K562 (cell line): ENCODE measurements at regions not wholly inside any gene's neighbourhood (a gene's known extent, or its start where the extent isn't known, plus 50 kb on each side); places are given as distances from the start of the nearest gene placed in this dataset.

ENCODE experiments used
- BCL6 ChIP-seq: fragments of 250-450 bp; sonication (Bioruptor Pico); IDR thresholded peaks from 2 replicates; pipeline ENCODE4 v1.4.0; 2020
- CHD4 ChIP-seq: fragments of 200-600 bp; sonication (generic); IDR thresholded peaks from 3 replicates; pipeline ENCODE4 v1.6.1; 2012; ENCODE audit warnings: low read depth, mild to moderate bottlenecking, mixed read lengths, low read length, inconsistent platforms; ENCODE audit not compliant: insufficient read depth, insufficient replicate concordance, poor library complexity, severe bottlenecking
- CSDE1 ChIP-seq, 2 experiments: fragments of 450-650 bp; IDR thresholded peaks; 2 replicates each; pipeline ENCODE4 v1.6.1; 2016; ENCODE audit warnings: mild to moderate bottlenecking in 1 of 2
- DEAF1 ChIP-seq: fragments of 450-650 bp; formaldehyde crosslinking; IDR thresholded peaks from 2 replicates; pipeline ENCODE4 v1.4.0; 2020; ENCODE audit warnings: mild to moderate bottlenecking, moderate library complexity
- ELK1 ChIP-seq: sonication (generic); formaldehyde crosslinking; IDR thresholded peaks from 2 replicates; pipeline ENCODE4 v1.8.1; 2022; ENCODE audit warnings: missing genetic modification reagents
- ETV5 ChIP-seq: sonication (generic); formaldehyde crosslinking; IDR thresholded peaks from 2 replicates; pipeline ENCODE4 v1.4.0; 2020; ENCODE audit warnings: low read depth, mild to moderate bottlenecking, missing genetic modification reagents
- ETV6 ChIP-seq, 3 experiments: fragments of 150-350 bp in 1 of 3; sonication (generic) in 1 of 3; formaldehyde crosslinking in 1 of 3; IDR thresholded peaks; 2 replicates each; pipeline versions ENCODE4 v1.6.1 to v1.8.0; 2014 to 2022; ENCODE audit warnings: borderline replicate concordance in 2 of 3, low read depth in 2 of 3, antibody characterized with exemption in 1 of 3, low read length in 1 of 3, mild to moderate bottlenecking in 1 of 3, missing genetic modification reagents in 1 of 3
- GABPA ChIP-seq: fragments of 200-800 bp; sonication (Bioruptor generic); conservative IDR thresholded peaks from 2 replicates; pipeline ENCODE4 v1.6.1; 2016; ENCODE audit warnings: low read depth, missing genetic modification characterization, missing compliant biosample characterization
- HBP1 ChIP-seq: fragments of 450-650 bp; formaldehyde crosslinking; IDR thresholded peaks from 2 replicates; pipeline ENCODE4 v1.4.0; 2022; ENCODE audit warnings: missing genetic modification characterization
- HINFP ChIP-seq: fragments of 450-650 bp; conservative IDR thresholded peaks from 2 replicates; pipeline ENCODE4 v1.6.1; 2016; ENCODE audit warnings: missing genetic modification characterization, low read depth, mild to moderate bottlenecking, control low read depth, missing compliant biosample characterization
- HNRNPUL1 ChIP-seq: fragments of 200-400 bp; formaldehyde crosslinking; IDR thresholded peaks from 2 replicates; pipeline ENCODE4 v1.6.1; 2017; ENCODE audit warnings: low read length
- KLF6 ChIP-seq: fragments of 250-450 bp; sonication (Bioruptor Pico); IDR thresholded peaks from 2 replicates; pipeline ENCODE4 v1.4.0; 2020; ENCODE audit warnings: mild to moderate bottlenecking, moderate library complexity, borderline replicate concordance
- LCOR ChIP-seq: sonication (generic); formaldehyde crosslinking; IDR thresholded peaks from 2 replicates; pipeline ENCODE4 v1.8.0; 2022; ENCODE audit warnings: mild to moderate bottlenecking, missing genetic modification reagents
- PHF8 ChIP-seq: fragments of 200-600 bp; sonication (generic); IDR thresholded peaks from 2 replicates; pipeline ENCODE4 v1.6.1; 2012; ENCODE audit warnings: mixed run types, mild to moderate bottlenecking, inconsistent platforms, low read length, moderate library complexity, borderline replicate concordance
- POLR2AphosphoS5 ChIP-seq: IDR thresholded peaks from 2 replicates; pipeline ENCODE4 v1.6.1; 2011; ENCODE audit warnings: mild to moderate bottlenecking, low read depth, low read length, moderate library complexity; ENCODE audit not compliant: control insufficient read depth, insufficient read depth
- POLR3G ChIP-seq: IDR thresholded peaks from 2 replicates; pipeline ENCODE4 v1.6.1; 2011; ENCODE audit not compliant: insufficient read length, insufficient replicate concordance; ENCODE audit errors: extremely low read depth
- PTTG1 ChIP-seq: fragments of 450-650 bp; IDR thresholded peaks from 2 replicates; pipeline ENCODE4 v1.6.1; 2016; ENCODE audit warnings: low read depth, mild to moderate bottlenecking, missing genetic modification characterization, missing compliant biosample characterization
- RBM14 ChIP-seq: fragments of 200-400 bp; formaldehyde crosslinking; IDR thresholded peaks from 2 replicates; pipeline ENCODE4 v1.6.1; 2018; ENCODE audit warnings: low read depth, mild to moderate bottlenecking, low read length, moderate library complexity, borderline replicate concordance; ENCODE audit not compliant: insufficient read depth
- SMARCB1 ChIP-seq: IDR thresholded peaks from 2 replicates; pipeline ENCODE4 v1.6.1; 2011; ENCODE audit warnings: improper control_type of control experiment, low read depth; ENCODE audit not compliant: insufficient read length
- ZFP91 ChIP-seq: sonication (generic); formaldehyde crosslinking; IDR thresholded peaks from 2 replicates; pipeline ENCODE4 v1.8.0; 2022; ENCODE audit warnings: mild to moderate bottlenecking, missing genetic modification reagents
- ZNF143 ChIP-seq: sonication (generic); formaldehyde crosslinking; IDR thresholded peaks from 2 replicates; pipeline ENCODE4 v1.9.0; 2022; ENCODE audit warnings: mild to moderate bottlenecking, missing genetic modification reagents

- TF ChIP-seq CHD4 (no peak), ZNF143 (no peak), HNRNPUL1 (no peak), HBP1 (CRISPR knock-in tag) (no peak), POLR3G (no peak), POLR2AphosphoS5 (no peak), ETV6 (IDR thresholded peaks at IDR 0.05; ENCODE audit: borderline replicate concordance in 1 of 2, low read depth in 2 of 2, low read length in 1 of 2) (no peak), ETV6 (CRISPR knock-in tag; IDR thresholded peaks at IDR 0.05; ENCODE audit: borderline replicate concordance) (no peak), ELK1 (no peak), CSDE1 (IDR thresholded peaks at IDR 0.05) (no peak), BCL6 (CRISPR knock-in tag) (no peak), ZFP91 (CRISPR knock-in tag) (no peak), PTTG1 (0 out of 2 replicates have a peak, but pooled peaks have one; percentile 24), ETV5 (no peak), SMARCB1 (no peak), DEAF1 (no peak), PHF8 (no peak), GABPA (tag) (no peak), HINFP (no peak), RBM14 (no peak), LCOR (CRISPR knock-in tag) (no peak), KLF6 (CRISPR knock-in tag) (peak; percentile 39; the same call in 1 of the 2 replicates)
These were observed 169.0 kb upstream of the EEA1 start (continued) for GRCh38 chr12:93098077-93098476.
